IPS-18c (cell line): ENCODE measurements at regions not wholly inside any gene's neighbourhood (a gene's known extent, or its start where the extent isn't known, plus 50 kb on each side); places are given as distances from the start of the nearest gene placed in this dataset.

Experiments used
- H3K4me3 ChIP-seq: 2 replicates; pipeline ENCODE4 v1.7.0; 2013; ENCODE audit warnings: low read depth, mild to moderate bottlenecking, low read length, moderate library complexity; ENCODE audit not compliant: insufficient read depth
- H3K9me3 ChIP-seq: one replicate; pipeline ENCODE4 v1.6.1; 2013; ENCODE audit warnings: mild to moderate bottlenecking, low read length, moderate library complexity; ENCODE audit not compliant: control insufficient read depth, insufficient read depth

DNA sequence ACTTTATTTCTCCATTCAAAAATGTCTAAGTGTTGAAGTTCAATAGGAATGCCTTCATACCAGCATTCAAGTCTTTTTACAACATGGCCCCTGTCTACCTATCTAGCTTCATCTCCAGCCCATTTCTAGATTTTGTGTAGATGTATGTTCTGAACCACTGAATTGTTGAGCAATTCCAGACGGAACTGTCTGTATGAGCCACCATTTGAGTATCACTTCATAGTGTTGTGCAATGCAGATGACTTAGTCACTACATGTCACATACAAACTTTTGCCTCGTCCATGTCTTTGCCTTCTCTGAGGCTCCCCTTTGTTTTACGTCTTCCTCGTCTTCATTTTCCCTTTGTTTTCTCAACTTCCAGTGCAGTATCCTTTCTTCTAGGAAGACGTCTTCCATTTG, 118.1 kb downstream of the INHBA start:
- Histone ChIP-seq H3K9me3 (no peaks in the 10 kb centered on the region), H3K4me3 (no peak overlapping the region)

DNA sequence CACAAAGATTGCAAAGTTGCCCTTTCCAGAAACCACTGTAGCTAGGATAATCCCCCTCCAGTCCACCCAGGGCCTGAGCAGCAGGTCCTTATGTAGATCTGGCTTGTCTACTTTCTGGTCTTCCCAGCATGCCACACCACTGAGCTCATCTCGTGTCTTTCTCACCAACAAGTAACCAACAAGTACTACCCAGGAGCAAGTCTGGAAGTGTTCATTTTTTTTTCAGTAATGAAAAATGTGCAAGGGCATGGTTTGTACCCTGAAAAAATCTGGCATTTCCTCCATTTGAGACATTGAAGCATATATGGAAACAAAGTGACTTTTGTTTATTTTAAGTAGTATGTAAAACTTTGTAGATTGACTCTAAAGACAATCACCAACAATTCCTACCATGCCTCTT, 120.8 kb downstream of the INHBA start:
- Histone ChIP-seq H3K4me3 (no peak overlapping the region), H3K9me3 (no peaks in the 10 kb centered on the region)

DNA sequence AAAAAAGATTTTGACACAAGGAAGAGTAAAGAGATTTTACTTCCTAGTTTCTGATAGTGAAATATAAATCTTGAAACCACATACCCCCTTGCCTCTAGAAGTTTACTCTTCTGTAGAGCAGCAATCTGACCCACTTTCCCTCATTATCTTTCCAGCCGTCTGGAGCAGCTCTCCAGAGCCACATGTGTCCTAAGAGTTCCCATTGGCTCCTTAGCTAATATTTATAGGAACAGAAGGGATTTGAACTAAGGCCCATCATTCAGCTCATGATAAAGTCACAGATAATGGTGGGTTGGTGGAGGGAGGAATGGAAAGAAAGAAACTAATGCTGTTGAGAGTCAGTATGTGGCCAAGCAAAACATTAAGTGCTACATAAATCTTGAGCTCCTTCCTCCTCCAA, 121.8 kb downstream of the INHBA start:
- no peak overlapping the region for H3K4me3 ChIP-seq
- no peaks in the 10 kb centered on the region for H3K9me3 ChIP-seq

DNA sequence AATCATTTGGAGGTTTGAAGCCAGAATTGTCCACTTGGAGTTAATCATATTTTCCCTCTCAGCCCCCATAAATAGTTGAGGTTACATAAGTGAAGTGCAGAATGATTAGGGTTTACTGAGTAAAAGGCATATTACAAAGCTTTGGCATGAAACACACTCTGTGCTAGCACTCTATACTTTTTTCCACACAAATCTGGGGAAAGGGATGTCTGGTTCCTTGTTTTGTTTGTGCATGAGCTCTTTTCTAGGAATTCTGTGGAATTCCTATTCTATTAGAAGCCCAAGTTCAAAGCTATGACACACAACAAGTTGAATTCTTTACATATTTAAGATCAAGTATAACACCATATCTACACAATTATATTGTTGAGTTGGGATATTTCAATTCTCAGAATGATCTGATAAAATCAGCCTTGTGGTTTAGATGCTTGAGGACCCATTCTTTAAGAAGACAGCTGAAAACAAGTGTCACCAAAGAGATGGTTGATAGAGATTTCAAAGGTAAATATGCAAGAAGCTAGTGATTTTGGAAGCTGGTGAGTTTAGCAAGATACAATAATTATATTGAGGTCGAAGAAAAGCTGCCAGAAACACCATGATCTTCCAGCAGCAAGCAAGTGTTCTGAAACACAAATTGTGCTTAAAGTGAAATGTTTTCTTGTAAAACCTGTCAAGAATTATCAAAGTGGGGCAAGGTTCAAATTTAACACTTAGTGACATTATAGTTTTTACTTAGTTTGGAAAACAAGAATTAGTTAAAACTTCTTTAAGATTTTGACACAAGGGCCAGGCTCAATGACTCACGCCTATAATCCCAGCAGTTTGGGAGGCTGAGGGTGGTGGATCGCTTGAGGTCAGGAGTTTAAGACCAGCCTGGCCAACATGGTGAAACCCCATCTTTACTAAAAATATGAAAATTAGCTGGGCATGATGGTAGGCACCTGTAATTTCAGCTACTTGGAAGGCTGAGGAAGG, 122.6 kb downstream of the INHBA start:
- Histone ChIP-seq H3K9me3 (no peaks in the 10 kb centered on the region), H3K4me3 (no peak overlapping the region)

DNA sequence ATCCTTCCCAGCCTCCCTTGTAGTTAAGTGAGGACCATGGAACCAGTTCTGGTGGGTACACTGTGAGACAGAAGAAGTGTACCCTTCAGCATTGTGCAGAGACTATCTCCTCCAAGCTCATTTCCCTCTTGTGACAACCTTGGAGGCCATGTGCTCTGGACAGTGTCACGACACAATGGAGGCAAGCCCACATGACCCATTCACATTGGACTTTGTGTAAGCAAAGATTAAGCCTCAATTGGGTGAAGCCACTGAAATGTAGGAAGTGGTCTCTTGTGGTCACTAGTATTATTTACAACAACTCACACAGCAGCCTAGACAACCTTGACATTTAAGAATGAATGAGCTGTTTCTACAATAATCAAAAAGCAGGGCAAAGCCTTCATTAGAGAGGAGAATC, 124.2 kb downstream of the INHBA start:
- H3K9me3 ChIP-seq = no peaks in the 10 kb centered on the region
- H3K4me3 ChIP-seq = no peak overlapping the region

DNA sequence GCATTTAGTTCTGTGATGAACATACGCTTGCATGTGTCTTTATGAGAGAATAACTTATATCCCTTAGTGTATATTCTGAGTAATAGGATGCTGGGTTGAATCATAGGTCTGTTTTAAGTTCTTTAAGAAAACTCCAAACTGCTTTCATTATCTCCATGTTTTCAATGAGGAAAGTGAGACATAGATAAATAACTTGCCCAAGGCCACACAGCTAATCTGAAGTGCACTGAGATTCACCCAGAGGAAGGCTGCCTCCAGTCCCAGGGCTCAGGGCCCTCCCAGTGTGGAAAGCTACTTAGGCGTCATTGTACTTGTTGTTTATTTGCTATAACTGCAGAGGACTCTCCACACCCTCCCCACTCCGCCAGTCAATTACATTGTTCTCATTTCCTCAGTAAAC, 126.7 kb downstream of the INHBA start:
- Histone ChIP-seq H3K4me3 (no peak overlapping the region), H3K9me3 (no peaks in the 10 kb centered on the region)

DNA sequence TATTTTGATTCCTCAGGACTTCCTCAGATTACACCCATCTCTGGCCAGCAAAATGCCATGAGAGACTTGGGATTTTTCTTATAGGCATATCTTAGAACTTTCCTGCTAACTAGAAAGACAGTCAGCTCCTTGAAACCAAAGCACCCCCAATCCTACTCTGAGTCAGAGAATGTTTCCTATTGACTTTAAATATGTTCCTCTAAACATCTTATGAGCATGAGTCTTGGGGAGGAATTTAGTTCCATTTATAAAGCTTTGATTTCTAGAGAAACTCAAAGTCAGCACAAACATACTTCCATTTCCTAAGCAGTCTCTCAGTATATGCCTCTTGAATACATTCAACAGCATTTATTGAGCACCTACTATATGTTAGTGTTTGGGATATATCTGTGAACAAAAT, 128.5 kb downstream of the INHBA start:
- Histone ChIP-seq H3K4me3 (no peak overlapping the region), H3K9me3 (no peaks in the 10 kb centered on the region)

DNA sequence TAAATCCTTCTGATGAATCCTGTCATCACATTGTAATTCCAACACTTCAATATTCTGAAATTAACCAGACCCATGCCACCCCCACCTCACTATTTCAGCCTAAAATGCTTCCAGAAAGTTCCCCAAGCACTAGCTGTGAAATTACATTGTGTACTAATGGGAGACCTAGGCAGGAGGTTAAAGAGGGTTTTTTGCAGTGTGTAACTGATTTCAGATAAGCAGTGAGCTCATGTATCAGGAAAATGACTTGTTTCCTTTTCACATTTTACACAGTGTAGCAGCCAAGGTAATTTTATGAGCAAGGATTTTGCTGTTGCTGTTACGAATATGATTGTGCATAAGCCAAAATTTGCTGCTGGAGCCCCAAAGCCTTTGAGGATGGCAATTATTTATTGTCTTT, 129.0 kb downstream of the INHBA start:
- Histone ChIP-seq H3K9me3 (no peaks in the 10 kb centered on the region), H3K4me3 (no peak overlapping the region)

DNA sequence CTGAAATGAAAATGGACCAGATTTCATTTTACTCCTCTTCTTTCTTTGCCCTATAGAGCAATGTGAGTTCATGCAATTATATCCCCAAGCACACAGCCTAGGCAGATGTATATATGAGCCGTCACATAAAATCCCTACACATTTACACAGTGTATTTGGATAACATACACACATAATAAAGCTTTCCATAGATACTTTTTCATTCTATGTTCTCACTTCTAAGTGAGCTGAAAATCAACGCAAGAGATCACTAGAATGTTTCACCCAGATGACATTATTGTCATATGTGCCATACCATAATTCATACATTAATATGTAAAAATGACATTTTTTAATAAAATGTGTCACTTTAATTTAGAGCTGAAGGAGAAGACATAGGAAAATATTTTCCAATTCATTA, 129.4 kb downstream of the INHBA start:
- Histone ChIP-seq H3K4me3 (no peak overlapping the region), H3K9me3 (no peaks in the 10 kb centered on the region)

DNA sequence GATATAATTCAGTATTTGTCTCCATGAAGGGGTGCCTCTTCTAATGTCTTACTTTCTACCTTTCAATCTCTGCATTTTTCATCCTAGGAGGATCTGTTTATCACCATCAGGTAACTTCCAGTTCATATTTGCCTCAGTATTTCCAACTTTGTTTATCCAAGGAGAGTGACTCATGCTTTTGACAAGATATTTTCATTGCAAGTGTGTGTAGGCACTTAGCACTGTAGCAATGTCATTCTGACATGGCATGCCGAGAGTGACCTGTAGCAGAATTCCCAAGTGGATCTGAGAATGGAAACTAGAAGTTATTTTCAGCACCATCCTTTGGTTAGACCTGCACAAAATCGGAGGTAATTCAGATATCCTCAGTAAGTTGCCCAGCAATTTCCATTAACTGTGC, 129.9 kb downstream of the INHBA start:
- no peak overlapping the region for H3K4me3 ChIP-seq
- no peaks in the 10 kb centered on the region for H3K9me3 ChIP-seq

DNA sequence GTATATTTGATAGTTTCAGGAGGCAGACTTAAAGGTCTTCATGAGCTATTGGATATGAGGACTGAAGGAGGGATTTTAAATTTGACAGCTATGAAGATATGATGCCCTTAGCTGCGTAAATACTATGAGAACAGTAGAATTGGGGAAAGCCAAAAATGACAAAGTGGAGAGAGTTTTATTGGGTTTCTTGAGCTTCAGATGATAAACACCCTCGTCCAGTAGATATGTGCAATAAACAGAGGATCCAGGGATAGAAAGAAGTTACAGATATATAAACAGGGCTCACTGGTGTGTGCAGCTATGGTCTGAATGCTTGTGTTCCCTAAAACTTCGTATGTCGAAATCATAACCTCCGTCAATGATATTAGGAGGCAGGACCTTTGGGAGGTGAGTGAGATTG, 131.3 kb downstream of the INHBA start:
- H3K9me3 ChIP-seq = no peaks in the 10 kb centered on the region
- no peak overlapping the region for H3K4me3 ChIP-seq

DNA sequence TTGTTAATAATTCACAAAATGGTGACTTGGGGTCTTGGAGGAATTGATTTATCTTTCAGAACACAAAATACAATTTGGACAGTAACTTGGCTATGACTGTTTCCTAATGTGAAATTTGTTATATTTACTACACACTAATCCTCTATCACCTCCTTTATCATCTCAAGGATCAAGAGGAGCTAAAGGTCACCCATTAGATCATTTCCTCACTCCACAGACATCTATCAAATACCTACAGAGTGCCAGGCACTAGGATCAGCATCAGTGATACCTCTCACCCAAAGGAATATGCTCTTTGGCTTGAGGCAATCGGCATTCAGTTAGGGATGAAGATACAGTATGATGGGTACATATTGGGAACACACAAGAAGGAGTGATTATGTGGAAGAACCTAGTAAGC, 132.1 kb downstream of the INHBA start:
- Histone ChIP-seq H3K9me3 (no peaks in the 10 kb centered on the region), H3K4me3 (no peak overlapping the region)

DNA sequence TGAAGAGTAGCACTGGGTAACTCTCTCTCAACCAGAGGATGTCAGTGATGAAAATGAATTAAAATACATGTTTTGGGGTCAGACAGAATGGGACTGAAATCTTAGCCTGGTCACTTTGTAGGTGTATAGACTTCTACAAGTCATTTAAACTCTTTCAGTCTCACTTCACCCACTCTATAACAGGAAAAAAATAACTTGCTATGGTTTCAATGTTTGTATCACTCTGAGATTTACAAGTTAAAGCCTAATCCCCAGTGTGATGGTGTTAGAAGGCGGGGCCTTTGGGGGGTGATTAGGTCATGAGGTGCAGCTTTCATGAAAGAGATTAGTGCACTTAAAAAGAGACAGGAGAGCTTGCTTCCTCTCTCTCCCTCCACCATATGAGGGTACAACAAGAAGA, 134.8 kb downstream of the INHBA start:
- H3K9me3 ChIP-seq = no peaks in the 10 kb centered on the region
- H3K4me3 ChIP-seq = no peak overlapping the region

DNA sequence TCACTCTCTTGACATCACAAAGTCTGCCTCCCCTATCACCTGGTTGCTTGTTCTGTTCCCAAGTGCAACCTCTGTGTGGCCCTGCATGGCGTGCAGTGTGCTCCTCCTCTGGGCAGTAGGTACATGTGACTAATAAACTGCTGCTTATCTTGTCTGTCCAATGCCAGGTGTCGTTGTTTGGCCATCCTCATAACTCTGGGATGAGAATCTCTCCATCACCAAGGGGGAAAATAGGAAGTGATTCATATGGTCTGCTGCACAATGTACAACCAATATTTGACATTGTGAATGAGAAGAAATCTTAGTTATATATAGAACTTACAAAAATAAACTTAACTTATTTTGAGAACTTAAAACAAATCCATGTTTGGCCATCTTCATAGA, 135.2 kb downstream of the INHBA start:
- Histone ChIP-seq H3K9me3 (no peaks in the 10 kb centered on the region), H3K4me3 (no peak overlapping the region)

DNA sequence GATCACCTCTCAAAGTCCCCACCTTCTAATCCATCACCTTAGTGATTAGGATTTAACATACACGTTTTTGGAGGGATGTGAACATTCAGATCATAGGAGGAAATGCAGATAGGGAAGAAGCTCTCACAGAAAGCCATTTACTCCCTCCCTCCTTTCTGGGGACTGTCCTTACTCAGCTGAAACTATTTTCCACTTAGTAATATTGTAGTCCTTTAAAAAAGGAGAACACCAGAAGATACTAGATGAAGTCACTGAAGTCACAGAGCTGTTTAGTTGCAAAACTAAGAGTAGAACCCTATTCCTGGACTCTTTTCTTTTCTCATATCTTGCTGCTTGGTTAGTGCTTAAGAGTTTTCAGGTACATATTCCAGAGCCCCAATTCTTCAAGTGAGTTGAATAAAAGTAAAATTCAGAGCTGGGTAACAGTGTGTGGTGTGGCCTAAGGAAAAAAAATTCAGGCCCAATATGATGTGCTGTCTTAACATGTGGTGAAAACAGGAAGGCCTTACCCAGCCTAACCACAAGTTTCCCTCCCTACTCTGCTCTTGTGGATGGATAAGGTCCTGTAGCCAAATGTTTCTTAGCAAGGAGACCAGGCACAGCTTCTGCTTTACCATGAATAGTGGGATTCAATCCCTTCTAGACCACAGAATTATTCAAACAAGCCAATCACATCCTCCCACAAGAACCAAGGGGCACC, 135.7 kb downstream of the INHBA start:
- Histone ChIP-seq H3K4me3 (no peak overlapping the region), H3K9me3 (no peaks in the 10 kb centered on the region)

DNA sequence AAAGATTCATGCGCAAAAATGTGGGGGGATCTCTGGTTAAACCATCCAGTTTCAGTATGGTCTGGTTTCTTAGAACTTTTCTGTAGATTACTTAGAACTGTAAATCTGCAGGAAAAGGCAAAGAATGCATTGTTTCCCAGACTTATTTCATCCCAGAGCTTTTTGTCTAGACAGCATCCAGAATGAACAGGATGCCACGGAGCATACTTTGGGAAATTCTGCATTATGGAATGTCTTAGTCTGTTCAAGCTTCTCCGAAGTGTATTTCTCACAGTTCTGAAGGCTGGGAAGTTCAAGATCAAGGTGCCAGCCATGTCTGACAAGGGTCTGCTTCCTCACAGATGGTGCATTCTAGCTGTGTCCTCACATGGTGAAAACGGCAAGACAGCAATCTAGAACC, 136.3 kb downstream of the INHBA start:
- H3K9me3 ChIP-seq = no peaks in the 10 kb centered on the region
- no peak overlapping the region for H3K4me3 ChIP-seq

DNA sequence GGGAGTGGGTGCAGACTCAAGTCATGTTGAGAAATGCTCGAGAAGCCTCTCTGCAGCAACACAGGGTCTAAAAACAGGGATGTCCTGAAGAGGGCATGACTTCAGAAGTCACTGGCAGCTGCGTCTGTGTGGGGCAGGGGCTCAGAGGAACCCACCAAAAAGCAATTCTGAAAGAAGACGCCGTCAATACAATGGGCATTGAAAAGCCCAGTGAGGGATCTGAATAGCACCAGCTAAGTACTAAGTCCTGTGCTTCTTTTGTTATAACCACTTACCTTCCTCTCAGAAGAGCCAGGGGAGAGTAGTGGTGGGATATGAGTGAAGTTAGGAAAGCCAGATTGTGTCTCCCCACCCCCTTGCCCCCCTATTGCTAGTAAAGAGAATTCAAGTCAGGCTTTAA, 137.2 kb downstream of the INHBA start:
- no peaks in the 10 kb centered on the region for H3K9me3 ChIP-seq
- no peak overlapping the region for H3K4me3 ChIP-seq

DNA sequence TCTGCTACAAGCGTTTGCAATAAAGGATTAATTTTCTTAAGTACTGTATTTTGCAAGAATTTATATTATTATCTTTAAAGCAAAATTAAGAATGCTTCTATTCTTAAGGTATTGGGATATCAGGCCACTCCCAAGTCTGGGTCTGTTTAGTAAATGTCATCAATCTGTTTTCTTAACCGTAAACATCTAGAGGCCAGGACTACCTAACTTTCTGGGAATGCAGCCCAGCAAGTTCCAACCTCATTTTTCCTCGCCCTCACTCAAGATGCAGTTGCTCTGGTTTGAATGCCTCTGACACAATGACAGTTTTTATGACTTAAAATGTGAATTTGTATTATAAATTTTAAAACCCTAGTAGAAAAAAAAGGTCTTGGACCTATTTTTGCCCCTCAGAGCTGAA, 143.5 kb downstream of the INHBA start:
- no peak overlapping the region for H3K4me3 ChIP-seq
- H3K9me3 ChIP-seq = no peaks in the 10 kb centered on the region
